ENCODE measurements at regions not wholly inside any gene's neighbourhood (a gene's known extent, or its start where the extent isn't known, plus 50 kb on each side); places are given as distances from the start of the nearest gene placed in this dataset.

DNA sequence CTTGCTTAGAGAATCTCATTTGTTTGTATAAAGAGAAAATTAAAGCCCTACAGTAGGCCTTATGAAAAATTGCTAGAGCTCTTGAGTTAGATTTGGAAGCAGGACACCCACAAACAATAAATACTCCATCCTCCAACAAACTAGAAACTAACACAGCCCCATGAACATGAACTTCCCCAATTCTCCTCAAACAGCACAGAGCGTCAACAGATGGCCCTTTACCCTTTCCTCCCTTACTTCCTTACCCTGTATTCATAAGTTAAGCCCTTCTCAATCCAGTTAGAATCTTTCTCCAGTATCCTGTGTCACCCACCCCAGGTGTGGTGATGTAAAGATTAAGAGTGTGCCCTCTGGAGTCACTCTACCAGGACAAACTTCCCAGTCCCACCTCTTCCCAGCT is 113.7 kb downstream of the UNC5CL start:
- TF ChIP-seq, protein P1, sequence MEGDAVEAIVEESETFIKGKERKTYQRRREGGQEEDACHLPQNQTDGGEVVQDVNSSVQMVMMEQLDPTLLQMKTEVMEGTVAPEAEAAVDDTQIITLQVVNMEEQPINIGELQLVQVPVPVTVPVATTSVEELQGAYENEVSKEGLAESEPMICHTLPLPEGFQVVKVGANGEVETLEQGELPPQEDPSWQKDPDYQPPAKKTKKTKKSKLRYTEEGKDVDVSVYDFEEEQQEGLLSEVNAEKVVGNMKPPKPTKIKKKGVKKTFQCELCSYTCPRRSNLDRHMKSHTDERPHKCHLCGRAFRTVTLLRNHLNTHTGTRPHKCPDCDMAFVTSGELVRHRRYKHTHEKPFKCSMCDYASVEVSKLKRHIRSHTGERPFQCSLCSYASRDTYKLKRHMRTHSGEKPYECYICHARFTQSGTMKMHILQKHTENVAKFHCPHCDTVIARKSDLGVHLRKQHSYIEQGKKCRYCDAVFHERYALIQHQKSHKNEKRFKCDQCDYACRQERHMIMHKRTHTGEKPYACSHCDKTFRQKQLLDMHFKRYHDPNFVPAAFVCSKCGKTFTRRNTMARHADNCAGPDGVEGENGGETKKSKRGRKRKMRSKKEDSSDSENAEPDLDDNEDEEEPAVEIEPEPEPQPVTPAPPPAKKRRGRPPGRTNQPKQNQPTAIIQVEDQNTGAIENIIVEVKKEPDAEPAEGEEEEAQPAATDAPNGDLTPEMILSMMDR (IDR thresholded peaks at IDR 0.05): no peak
- no peak for TF ChIP-seq POLR2A (IDR thresholded peaks at IDR 0.05)
